ENCODE measurements at regions not wholly inside any gene's neighbourhood (a gene's known extent, or its start where the extent isn't known, plus 50 kb on each side); places are given as distances from the start of the nearest gene placed in this dataset.

GRCh38 chr4:129863206-129863605, 767.3 kb downstream of the C4orf33 start:
- ATAC-seq = no peak
- TF ChIP-seq POU6F1 (CRISPR knock-in tag; IDR thresholded peaks at IDR 0.05; ENCODE audit: borderline replicate concordance, low read depth) (no peak), PATZ1 (CRISPR knock-in tag; IDR thresholded peaks at IDR 0.05; ENCODE audit: borderline replicate concordance) (no peak), ZFP3 (CRISPR knock-in tag; IDR thresholded peaks at IDR 0.05) (no peak), ZFP30 (CRISPR knock-in tag; IDR thresholded peaks at IDR 0.05) (no peak), PPARA (CRISPR knock-in tag; IDR thresholded peaks at IDR 0.05; ENCODE audit: borderline replicate concordance) (no peak), OSR1 (CRISPR knock-in tag; IDR thresholded peaks at IDR 0.05) (no peak), TOX (CRISPR knock-in tag; IDR thresholded peaks at IDR 0.05; ENCODE audit: borderline replicate concordance) (no peak), BACH2 (CRISPR knock-in tag; IDR thresholded peaks at IDR 0.05; ENCODE audit: borderline replicate concordance) (no peak), CREB5 (CRISPR knock-in tag; IDR thresholded peaks at IDR 0.05; ENCODE audit: low read depth) (no peak), ISL1 (CRISPR knock-in tag; IDR thresholded peaks at IDR 0.05) (no peak), SNAI2 (CRISPR knock-in tag; IDR thresholded peaks at IDR 0.05) (no peak), GLIS3 (CRISPR knock-in tag; IDR thresholded peaks at IDR 0.05) (no peak), ESRRG (CRISPR knock-in tag; IDR thresholded peaks at IDR 0.05) (no peak)

GRCh38 chr4:129883996-129884395, 788.0 kb downstream of the C4orf33 start:
- TF ChIP-seq PPARA (CRISPR knock-in tag; IDR thresholded peaks at IDR 0.05; ENCODE audit: borderline replicate concordance) = no peak
- no peak for TF ChIP-seq PATZ1 (CRISPR knock-in tag; IDR thresholded peaks at IDR 0.05; ENCODE audit: borderline replicate concordance)
- no peak for TF ChIP-seq BACH2 (CRISPR knock-in tag; IDR thresholded peaks at IDR 0.05; ENCODE audit: borderline replicate concordance)
- TF ChIP-seq CSDC2 (CRISPR knock-in tag; IDR thresholded peaks at IDR 0.05) = no peak
- TF ChIP-seq ISL1 (CRISPR knock-in tag; IDR thresholded peaks at IDR 0.05) = no peak
- TF ChIP-seq GLIS3 (CRISPR knock-in tag; IDR thresholded peaks at IDR 0.05) = no peak
- TF ChIP-seq RARB (CRISPR knock-in tag; IDR thresholded peaks at IDR 0.05) = no peak
- no peak for TF ChIP-seq CSRNP3 (CRISPR knock-in tag; IDR thresholded peaks at IDR 0.05)
- no peak for TF ChIP-seq ARNTL (CRISPR knock-in tag; IDR thresholded peaks at IDR 0.05; ENCODE audit: borderline replicate concordance, low read depth)
- no peak for TF ChIP-seq TOX (CRISPR knock-in tag; IDR thresholded peaks at IDR 0.05; ENCODE audit: borderline replicate concordance)
- TF ChIP-seq SNAI2 (CRISPR knock-in tag; IDR thresholded peaks at IDR 0.05) = no peak
- TF ChIP-seq ZNF70 (CRISPR knock-in tag; IDR thresholded peaks at IDR 0.05) = no peak
- TF ChIP-seq ZNF565 (CRISPR knock-in tag; conservative IDR thresholded peaks at IDR 0.05; ENCODE audit: low read depth) = no peak
- no peak for TF ChIP-seq POU6F1 (CRISPR knock-in tag; IDR thresholded peaks at IDR 0.05; ENCODE audit: borderline replicate concordance, low read depth)
- no peak for TF ChIP-seq ZFP30 (CRISPR knock-in tag; IDR thresholded peaks at IDR 0.05)
- TF ChIP-seq OSR1 (CRISPR knock-in tag; IDR thresholded peaks at IDR 0.05) = no peak
- no peak for TF ChIP-seq CREB5 (CRISPR knock-in tag; IDR thresholded peaks at IDR 0.05; ENCODE audit: low read depth)
- no peak for ATAC-seq
